Amygdala (tissue), 56 donors: ENCODE measurements at regions not wholly inside any gene's neighbourhood (a gene's known extent, or its start where the extent isn't known, plus 50 kb on each side); places are given as distances from the start of the nearest gene placed in this dataset.

Experiments
- DNase-seq, 56 donors: peaks; one replicate each; lab custom pipeline; 2025; lab: John Stamatoyannopoulos, UW

DNA sequence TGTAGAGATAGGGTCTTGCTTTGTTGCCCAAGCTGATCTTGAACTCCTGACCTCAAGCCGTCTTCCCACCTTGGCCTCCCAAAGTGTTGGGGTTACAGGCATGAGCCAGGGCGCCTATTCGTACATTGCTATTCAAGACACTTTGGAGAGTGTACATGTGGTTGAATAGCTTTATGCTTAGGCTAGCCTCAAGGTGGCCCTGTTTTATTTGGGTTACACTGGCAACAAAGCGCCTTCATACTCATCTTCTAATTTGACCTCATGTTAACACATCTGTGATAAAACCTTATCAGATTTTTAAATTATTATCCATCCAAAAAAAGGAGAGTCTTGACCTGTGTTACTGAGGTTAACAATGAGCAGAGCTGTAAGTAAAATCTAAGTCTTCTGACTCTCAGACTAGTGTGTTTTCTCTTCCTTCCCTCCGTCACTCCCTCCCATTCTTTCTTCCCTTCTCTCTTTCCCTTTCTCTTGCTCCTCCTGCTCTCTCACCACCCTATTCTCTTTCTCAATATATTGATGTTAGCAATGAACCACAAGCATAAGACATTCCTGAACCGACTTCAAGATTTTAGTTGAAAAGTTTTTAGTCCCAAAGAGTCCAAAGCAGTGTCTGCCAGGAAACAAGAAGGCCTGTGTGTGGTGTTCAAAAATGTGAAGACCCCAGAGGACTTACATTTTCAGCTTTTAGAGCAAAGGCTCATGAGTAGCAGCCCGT lies 603.7 kb upstream of the CFAP20DC start:
- DNase-seq, result no peak

DNA sequence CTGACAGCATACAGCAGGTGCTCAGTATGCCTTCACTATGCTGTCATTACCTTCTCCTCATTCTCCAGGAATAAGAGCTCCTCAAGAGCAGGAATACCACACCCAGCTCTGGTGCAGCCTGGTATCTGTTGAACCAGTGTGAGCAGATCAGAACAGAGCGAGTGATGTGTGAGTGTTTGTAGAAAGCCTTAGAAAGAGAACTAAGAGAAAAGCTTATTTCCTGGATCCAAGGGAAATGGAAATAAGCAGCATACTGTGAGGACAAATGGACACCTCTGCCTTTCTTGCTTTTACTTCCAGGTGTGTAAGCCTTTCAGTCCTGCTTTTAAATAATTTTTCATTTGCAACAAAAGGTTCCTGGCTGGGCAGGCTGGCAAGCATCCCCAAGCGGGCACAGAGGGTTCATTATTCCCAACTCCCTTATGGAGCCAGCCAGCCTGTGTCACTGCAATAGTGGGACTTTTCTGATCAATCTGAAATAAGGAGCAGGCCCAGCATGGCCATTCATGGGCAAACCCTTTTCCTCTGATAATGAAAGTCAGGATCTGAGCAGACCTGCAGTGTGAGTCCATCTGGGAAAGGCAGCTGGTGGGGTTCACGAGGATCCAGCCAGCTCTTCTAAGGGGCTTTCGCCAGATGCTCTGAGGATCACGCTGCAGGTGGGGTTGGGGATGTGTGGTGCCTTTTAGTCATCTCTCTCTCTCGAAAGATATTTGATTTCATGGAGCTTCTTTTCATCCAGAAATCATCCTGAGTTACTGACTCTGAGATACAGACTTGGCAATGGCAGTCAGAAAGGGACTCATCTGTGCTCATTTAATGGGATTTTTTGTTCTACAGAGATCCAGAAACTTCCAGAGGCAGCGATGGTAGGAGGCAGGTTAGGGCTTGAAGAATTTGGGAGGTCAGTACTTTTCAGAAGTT lies 594.9 kb upstream of the CFAP20DC start:
- peak in 28 of 56 donors; percentile 5 to 50 (median 22) for DNase-seq

DNA sequence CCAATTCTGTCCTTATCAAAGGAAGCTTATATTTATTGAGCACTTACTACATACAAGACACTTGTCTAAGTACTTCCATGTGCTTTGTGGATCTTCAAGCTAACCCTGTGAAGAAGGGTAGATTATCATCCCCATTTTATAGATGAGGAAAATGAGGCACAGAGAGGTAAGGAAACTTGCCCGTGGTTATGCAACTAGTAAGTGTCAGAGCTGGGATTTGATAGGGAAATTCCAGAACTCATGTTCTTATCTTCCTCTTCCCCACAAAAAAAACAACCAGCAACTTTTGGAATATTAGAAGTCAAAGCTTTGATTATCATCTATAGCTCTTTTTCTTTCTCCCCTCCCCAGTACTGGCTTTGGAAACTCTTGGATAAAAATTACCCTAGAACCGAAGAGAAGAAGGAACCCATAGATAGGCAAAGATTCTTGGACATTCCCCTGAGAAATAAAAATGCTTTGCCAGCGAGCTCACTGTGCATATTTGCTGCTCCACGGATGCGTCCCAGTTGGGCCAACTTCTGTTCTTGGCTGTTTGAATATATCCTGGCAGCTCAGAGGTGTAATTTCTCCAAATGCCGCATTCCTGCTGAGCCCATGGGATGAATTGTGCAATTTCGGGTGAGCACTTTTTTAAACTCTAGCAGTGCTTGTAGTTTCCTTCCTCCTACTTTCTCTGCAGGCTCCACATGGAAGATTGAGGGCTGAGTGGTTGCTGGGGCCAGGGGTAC lies 591.5 kb upstream of the CFAP20DC start:
- DNase-seq, result peak in 1 of 56 donors; percentile 7

DNA sequence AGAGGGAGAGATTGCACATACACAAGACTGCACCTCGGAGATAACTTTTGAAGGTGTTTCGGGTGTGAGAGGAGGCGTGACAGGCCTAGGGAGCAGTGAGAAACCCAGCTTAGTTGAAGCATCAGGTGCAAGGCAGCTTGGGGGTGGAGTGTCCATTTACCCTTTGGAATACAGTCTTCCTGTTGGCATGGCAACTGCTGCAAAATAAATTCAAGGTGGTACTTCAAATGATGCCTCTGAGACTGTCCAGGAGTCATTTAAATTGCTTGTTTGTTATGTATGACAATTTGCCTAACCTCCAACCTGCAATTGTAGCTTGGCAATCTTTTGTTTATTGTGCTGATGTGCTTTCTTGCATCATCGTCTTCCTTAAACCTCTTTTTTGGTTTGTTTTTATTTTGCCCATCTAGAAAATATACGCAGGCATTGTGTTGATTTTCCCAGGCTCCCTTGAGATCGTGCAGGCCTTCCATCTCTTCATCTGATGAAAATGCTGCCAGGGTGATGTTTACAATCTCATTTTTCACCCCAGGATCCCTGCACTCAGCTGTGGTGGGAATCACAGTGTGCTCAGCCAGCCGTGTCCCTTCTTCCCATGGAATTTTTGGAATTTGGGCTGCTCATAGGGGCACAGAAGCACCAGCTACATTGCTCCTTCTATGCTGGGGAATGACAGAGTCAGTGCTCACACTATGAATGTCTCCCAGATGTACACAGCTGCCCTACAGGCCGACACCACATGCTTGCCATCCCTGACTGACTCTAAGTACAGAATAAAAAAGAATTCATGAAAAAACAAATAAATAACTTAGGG lies 583.1 kb upstream of the CFAP20DC start:
- DNase-seq, result no peak

DNA sequence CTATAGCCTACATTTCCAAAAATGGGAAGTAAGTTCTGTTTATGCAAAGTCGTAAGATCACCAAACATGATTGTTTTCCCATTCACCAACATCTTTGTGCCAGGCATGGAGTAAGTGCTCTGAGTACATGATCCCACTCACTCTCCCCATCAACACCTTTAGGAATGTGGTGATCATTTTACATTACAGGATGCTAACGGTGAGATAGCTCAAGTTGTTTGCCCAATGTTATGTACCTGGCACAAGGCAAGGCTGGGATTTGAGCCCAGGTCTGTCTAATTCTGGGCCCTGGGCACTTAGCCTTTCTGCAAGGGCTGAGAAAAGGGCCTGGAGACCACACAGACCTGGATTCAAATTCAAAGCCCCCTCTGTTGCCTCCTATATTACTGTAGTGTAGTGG lies 581.7 kb upstream of the CFAP20DC start:
- no peak for DNase-seq

DNA sequence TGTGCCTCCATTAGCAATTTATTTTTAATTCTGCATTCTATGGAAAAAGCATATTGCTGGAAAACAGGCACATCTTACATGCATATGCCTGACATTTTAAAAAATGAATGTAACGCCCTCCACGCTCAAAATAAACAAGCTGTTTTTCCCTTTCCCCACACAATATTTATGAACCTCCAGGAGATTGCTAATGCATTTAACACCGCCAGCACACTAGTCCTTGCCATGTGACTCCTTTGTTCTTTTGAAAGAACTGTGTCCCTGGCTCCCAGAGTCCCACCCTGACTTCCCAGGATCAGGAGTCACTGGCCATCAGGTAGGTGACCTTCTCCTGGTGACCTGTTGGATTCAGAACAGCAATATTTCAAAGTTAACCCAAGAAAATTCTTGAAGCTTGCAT lies 571.2 kb upstream of the CFAP20DC start:
- no peak for DNase-seq

DNA sequence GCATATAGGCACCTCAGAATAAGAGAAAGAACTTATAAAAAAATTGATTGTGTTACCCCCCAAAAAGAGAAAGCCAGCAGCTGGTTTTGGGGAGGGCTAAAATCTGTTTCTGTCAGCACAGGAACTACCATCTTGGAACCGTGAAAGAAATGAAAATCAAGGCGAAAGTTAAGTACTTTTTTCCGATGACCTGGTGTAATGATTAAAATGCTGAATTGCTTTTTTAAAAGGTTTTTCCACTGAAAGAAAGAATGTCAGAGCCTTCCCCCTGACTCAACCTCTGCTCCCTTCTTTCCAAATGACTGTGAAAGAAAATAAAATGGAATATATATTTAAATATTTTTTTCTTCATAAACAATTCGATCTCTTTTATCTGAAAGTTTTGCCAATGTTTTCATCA lies 570.5 kb upstream of the CFAP20DC start:
- DNase-seq, result no peak

DNA sequence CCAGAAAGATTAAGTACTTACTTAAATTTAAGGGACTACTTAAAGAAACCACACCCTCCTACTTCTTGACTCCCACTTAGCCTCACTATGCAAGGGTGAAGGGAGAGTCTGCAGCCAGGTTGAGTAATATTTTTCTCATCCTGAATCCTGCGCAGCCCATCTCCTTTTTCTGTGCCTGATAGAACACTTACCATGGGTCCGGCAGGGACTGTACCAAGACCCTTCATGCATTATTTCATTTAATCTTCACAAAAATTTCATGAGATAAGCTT lies 562.6 kb upstream of the CFAP20DC start:
- DNase-seq, result no peak

DNA sequence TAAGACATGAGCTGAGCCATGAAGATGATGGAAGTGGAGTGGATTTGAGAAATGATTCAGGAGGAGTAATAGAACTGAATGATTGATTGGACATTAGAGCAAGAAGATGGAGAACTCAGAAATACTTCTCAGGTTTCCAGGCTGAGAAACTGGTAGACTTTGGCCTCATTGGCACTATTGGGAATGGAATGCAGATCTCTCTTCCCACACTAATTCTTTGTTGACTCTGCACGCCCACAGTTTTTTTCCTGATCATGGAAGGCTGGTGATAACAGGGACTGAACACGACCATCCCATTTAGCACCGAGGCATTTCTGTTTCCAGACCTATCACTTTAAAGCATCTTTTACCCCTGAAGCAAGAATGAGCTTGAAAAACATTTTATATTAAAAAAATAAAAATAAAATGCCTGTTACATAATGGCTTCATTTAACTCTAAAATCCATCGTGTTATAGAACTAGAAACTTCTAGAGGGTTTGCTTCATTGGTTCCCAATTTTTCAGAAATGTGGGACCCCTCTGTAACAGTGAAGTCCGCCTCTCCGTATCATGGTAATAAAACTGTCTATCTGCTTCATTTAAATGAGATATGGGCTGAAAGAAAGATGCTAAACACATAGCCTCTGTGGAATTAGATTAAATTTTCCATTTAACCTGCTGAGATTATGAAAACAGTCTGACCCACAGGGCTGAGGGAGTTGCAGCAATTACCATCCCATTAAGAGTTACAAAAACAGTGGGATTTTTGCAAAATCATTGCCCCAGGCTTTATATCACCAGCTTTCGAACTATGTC lies 562.0 kb upstream of the CFAP20DC start:
- DNase-seq, result no peak

DNA sequence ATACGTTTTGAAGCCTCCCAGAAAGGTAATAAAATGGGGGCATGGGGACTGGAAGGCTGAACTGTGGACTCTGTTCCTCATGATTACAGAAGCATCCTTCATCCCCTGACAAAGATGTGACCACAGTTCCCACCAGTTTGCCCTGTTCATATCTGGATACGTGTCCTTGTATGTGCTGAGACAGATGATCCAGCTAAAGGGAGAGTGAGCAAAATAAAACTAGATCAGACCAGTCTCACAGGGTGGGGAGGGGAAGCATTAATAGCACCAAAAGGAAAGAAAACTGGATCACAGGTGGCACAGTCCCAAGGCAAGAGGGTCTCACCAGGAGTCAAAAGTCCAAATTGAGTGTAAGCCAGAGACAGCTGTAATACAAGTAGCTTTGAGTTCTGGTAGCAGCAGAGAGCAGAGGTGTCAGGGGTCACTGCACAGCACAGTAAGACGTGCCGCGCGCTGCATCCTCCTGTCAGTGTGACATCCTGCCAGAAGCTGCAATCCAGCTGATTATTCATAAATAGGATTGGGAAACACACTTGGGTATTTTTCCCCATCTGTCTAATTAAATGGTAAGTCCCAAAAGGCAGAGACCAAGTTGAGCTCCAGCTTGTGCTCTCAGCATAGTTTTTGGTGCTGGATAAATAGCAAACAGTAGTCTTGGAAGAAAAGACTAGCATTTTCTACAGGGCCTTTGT lies 560.0 kb upstream of the CFAP20DC start:
- DNase-seq, result no peak

DNA sequence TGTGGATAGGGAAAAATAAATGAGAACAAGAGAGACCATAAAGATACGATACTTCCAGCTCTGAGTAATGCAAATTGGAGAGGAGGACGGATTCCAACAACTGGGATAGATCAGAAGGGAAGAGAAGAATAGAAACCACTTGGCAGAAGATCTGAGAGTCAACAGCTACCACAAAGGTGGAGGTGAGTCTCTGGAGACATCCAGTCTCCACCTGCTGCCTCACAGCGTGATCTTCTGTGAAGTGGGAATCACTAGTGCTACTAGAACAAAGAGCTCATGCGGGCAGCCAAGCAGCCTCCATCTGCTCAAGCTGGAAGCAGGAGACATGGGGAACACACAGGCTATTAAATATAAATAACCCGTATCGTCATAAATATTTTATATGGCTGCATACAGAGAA lies 558.5 kb upstream of the CFAP20DC start:
- DNase-seq, result no peak

DNA sequence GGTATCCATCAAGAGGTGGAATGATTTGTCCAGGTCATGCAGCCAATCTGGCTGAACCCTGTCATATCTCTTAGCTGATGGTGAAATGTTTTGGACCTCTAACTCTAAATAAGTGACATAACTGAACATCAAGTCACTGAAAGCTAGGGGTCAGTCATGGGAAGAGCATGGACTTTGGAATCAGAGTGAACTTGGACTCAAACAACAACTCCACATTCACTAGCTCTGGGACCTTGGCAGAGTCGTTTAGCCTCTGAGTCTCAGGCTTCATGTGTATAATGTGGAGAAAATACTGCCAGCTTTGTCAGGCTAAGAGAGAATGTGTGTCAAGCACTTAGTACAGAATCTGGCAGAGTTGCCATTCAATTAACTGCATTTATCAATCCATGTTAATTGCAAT lies 557.8 kb upstream of the CFAP20DC start:
- DNase-seq, result peak in 1 of 56 donors; percentile 2

DNA sequence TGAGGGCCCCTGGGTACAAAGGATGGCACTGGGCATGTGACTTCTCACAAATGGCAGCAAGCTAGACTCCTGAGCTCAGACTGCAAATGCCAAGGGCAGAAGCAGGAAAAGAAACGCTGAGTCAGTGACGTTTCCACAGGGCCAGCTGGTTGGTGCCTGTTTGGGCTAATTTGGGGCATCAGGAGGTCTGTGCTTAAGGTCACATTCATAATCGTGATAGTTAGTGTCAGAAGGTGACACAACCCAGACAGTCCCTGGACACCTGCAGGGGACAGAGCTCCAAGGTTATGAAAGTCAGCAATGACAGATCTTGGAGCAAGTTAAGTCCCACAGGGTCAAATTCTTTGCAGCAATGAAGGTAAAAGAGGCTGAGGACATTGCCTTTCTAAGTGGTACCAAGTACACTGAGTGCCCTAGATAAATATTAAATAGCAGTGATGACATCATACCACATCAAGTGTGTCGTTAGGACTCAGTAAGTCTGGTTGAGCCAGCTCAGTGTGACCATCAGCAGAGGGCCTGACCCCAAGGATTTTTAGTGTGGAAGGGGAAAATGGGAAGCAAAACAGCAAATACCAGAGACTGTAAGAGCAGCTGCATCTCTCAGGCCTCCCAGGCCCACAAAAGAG lies 556.9 kb upstream of the CFAP20DC start:
- no peak for DNase-seq

DNA sequence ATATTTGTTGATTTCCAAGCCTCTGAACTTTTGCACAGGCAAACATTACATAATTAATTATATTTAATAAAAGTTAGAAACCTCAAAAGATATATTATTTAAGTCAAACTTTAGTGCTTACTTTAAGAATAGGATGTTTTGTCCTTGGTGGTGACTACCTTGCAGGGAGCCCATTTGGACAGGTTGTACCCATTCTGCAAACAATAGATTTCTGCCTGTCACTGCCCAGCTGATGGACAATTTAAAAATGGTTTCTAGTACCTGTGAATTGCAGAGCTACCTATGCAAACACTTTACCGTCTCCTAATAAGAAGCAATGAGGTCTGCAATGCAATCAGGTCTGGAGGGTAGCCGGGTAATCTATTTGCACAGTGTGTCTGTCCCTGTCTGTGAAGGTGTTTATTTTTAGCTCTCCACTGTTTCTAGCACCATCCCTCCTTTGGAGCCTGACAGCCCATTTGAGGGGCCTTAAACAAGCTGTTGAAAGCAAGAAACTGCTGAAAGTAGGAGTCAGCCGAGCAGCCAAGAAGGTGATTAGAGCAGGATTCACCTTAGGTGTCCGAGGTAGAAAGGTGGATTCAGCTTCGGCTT lies 556.2 kb upstream of the CFAP20DC start:
- DNase-seq, result no peak

DNA sequence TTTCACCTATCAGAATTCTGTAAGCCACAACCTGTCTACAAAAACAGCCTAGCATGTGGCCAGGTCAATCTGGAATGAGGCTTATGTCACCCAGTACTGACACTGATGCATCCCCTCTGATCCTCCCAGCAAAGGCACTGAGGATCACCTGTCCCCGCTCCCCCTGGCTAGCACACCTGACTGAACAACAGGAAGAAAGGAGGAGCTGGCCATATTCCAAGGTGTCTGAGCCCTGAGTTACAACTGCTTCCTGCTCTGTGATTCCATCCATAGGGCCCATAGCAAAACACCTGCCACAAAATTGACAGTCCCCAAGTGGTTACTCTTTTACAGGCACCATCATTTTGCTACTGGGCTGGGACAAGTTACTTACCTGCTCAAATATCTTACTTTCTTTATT lies 555.5 kb upstream of the CFAP20DC start:
- DNase-seq, result no peak

DNA sequence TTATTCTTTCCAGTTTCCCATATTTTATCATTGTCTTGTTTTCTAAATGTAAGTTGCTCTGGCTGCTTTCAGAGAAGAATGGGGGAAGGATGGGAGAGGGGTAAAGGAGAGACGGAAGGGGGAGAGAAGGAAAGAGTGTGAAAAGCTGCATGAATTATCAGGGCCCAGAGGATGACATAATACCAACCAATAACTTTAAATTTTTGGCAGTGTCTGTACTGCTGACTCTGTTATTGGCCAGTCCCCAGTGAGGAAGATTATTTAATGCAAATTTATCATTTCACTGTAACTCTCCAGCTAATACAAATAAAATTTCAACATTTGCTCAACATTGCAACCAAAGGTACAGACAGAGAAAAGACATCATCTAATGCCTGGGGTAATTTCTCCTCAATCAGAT lies 551.7 kb upstream of the CFAP20DC start:
- no peak for DNase-seq

DNA sequence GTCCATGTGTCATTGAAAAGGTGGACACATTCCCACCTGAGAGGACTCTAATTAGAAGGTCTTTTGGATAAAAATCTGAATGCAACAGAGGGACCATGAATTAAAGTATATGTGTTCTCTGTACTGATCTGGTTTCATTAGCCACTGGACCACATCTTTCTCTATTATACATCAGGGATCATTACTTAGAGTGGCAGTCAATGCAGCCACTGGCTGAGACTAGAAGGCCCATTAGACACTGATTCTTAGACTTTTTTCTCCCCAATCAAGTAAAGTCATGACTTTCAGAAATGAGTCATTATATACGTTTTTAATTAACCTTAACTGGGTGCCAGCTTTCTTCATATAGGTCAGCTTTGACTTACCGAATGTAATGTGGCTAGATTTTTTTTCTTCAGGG lies 550.8 kb upstream of the CFAP20DC start:
- DNase-seq, result no peak

DNA sequence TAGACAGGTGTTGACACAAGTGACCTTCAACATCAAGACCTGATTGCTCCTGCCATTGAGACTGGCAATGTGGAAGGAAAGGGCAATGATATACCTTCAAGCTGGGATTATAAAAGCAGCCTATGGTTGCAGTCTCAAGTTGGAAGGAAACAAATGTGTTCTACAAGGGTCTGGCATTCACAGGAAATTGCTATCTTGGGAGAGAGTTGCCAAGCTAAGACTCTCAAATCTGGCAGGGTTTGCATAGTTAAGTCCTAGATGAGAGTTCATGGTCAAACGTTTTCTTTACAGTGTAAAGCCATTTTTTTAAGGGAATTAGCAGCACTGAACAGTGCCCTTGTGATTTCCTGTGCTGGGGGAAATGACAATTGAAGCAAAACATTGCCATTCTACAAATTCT lies 546.9 kb upstream of the CFAP20DC start:
- DNase-seq, result no peak
